Activated CD8-positive, alpha-beta memory T cell treated with anti-CD3 and anti-CD28 coated beads for 1 hour (primary cell): ENCODE measurements at regions not wholly inside any gene's neighbourhood (a gene's known extent, or its start where the extent isn't known, plus 50 kb on each side); places are given as distances from the start of the nearest gene placed in this dataset.
"Not testable (repeated sequence)": the region's sequence is repeated elsewhere in the genome, so short reads cannot be mapped to it uniquely, and the experiment has no call there.

Experiments
- DNase-seq, 2 donors: peaks; one replicate each; pipeline ENCODE4 v3.0.0-alpha.2; 2020; ENCODE audit warnings: low read depth in 1 of 2; ENCODE audit errors: extremely low read depth in 1 of 2

DNA sequence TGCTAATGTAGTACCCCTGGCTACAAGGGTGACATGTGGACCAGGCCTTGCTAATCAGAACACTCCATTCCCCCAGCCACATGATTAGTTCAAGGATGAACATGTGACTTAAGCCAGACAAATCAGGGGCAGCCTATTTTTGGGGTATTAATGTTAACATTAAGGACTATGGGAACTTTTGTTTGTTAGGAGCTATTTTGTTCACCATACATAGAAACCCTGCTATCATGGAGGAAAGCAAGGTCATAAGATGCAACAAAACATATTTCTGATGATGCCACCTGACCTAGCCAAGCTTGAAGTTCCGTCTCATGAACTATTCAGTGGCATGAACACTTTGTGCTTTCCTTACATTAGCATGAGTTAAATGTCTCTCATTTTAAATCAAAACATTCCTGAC is 90.8 kb upstream of the PELI2 start:
- no peak for DNase-seq

DNA sequence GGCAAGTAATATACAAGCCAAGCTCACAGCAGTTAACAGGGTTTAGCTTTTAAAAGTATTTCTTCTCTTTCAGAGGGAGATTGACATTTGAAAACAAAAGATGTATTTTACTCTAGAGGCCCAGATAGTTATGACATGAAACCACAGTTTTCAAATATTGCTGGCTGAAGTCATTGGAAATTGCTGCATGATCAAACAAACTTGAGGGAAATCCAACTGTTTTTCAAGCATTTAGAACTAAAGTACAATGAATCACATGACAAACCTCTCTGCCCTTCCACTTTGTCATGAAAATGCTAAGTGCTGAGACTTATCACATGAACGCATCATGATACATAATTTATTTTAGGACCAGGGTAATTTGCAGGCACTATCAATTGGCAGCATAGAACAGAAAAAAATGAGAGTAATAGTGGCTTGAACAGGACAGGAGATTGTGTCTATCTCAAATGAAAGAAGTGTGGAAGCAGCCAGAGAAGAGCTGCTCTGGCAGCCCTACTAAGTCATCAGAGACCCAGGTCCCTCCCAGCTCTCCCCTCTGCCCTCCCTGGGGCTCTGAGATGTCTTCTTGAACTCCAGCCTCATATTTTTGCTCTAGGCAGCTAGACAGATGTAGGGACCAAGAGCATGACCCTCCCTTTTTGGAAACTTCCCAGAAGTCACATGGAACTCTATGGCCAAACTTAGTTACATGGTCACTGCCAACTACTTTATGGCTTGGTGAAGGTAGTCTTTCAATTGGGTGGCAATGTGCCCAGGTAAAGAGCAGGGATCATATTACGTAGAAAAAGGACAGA is 90.1 kb upstream of the PELI2 start:
- DNase-seq, result no peak

DNA sequence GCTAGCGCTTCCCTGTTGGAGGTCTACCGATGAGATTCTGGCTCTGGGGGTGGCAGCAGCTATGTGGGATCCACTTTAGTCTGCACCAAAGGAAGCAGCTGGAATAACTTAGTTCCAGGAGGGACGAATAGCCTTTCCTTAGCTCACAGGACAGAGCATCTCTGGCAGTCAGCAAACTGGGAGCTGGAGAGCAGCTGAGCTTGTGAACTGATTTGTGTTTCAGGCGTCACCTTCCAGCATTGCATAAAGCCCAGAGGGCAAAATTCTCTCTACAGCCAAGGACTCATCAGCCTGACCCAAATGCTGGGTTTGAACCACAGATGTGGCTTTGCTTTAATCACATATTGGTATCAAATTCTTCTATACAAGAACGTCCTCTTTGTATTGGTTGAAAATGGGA is 81.9 kb upstream of the PELI2 start:
- no peak for DNase-seq

DNA sequence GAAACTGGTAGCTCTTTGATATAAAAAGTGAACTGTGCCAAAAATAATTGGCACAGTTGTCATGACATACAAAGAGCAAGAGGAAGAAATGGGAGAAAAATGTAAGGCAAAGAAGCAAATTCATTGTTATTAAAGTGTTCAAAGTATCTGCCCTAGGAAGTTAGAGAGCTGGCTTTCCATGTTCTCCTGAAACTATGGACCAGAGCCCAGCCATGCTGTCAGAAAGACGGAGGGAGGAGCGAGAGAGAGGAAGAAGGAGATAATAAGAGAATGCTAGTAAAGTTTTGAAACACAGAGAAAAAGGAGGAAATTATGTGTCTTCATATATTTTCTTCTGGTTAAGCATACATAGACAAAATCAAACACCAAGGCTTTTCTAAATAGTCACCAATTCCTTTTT is 78.1 kb upstream of the PELI2 start:
- DNase-seq, result no peak

DNA sequence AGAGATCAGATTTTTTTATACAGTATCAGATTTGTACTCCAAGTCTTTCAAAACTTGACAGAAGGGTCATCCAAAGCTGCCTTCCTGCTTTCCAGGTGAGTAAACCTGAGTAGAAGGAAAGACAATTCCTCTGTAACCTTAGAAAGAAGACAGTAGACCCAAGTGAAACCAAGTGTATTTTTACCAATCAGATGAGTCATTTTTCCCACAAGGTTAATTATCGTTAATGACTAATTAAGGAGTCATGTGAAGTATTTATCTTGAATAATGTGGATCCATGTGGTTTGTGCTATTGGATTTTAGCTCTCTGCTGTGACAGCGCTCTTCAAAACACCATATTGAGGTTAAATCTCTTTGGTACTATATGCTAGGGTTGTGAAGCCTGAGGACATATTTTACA is 74.0 kb upstream of the PELI2 start:
- no peak for DNase-seq

DNA sequence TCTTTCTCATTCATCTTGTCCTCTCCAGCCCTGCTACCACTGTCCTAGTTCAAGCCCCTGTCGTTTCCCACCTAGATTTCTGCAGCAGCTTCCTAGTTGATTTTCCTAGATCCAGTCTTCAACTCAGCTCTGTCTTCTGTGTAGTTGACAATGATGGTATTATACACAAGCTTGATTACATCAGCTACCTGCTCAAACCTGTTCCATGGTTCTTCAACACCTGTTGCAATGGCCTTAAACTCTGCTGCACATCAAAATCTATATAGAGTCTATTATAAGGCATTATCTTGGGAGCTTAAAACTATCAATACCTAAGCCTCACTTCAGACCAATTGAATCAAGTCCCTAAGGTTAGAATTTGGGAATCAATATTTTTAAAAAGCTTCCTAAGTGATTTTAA is 71.7 kb upstream of the PELI2 start:
- DNase-seq, result no peak

DNA sequence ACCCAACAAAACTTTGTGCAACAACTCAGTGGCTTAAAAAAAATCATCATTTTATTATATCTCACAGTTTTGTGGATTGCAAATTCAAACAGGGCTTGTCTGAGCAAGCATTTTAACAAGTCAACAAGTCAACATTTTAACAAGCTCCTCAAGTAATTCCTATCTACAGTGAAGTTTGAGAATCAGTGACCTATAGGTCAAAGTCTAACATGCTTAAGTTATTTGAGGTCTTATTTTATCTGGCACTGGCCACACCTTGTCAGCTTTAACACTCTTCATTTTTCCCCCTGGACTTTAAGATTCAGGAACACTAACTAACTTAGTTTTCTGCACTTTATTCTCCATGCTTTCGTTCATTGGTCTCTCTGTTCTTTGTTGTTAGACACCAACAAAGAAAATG is 71.2 kb upstream of the PELI2 start:
- DNase-seq, result no peak

DNA sequence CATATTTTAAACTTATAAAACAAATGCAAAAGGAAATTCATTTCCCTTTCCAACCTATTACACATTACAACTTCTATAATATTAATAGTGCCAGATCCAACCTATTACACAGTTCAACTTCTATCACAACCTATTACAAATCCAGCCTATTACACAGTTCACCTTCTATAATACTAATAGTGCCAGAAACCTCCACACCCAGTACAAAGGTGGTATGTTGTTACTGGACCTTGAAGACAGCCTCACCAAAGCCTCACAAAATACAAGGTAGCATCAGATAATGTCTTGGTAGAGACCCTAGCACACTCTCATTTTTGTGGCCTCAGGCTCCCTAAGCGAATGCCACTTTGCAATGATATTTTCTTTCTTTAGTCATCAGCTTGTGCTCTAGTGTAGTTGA is 68.7 kb upstream of the PELI2 start:
- DNase-seq, result no peak

DNA sequence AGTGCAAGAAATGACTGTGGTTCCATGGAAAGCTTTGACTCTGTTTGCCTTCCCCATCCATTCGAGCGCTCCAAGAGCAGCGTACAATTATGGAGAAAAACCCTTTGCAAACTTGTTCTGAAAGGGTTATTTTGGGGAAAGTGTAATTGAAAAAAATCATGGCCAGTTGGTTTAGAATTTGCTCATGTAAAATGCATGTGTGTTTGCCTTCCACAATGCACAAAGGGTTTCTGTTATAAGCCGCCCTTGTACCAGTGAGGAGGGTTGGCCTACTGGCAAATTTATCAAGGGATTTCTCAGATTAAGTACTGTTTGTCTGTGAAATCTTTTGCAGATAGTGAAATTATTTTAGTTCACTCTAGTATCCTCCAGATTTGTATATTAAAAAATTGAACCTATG is 62.7 kb upstream of the PELI2 start:
- no peak for DNase-seq

DNA sequence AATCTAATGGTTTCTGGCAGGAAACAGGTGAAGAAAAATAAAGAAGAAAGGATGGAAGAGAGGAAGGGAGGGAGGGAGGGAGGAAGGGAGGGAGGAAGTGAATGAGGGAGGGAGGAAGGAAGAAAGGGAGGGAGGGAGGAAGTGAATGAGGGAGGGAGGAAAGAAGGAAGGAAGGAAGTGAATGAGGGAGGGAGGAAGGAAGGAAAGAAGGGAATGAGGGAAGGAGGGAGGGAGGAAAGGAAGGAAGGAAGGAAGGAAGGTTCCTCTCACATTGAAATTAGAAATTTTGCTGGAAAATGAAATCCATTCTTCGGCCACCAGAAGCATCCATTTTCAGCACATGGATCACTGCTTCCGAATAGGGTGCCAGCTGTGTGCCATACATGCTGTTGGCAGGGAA is 62.2 kb upstream of the PELI2 start:
- DNase-seq, result no peak

DNA sequence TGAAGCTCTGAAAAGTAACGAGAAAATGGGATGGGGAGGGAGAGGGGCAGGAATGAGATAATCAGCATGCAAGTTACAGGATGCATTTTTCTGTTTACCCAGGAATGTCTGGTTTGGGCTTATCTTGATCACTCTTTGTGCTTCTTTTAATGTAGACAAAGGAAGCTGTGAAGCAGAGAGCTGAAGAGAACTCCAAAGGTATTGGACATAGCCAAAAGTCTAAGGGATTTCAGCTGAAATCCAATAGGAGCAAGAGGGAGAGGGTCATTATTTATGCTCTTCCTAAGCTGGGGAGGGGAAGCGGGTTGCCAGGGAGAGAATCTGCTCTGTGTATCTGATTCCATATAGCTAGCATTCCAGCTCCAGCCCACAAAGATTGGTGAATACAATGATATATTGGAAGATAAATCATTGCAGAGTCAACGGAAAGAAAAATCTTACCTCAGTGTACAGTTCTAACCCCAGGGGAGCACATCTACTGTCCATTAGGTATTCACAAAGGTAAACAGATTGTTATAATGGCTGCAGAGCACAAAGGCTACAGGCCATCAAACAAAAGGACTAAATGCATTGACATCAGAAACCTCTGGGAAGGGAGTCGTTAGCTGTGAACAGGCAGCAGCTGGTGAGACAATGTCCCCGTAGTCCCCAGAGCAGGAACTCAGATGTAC is 61.0 kb upstream of the PELI2 start:
- DNase-seq, result no peak

DNA sequence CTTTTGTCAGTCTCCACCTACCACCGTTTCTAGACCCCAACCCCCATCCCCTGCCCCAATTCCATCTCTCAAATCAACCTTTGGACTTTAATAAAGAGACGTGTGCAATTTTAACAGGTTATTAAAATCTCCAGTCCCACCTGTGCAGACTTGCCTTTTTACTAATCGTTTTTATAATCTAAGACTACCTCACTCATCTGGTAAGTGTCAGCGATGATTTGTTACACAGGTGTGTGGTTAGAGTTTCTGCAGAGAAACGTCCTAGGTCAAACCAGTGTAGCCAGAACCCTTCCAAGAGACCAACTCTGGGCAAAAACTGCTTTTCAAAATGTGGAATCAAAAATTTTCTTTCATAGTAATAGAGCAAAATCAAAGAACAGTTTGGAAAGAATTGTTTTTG is 60.4 kb upstream of the PELI2 start:
- DNase-seq, result no peak

DNA sequence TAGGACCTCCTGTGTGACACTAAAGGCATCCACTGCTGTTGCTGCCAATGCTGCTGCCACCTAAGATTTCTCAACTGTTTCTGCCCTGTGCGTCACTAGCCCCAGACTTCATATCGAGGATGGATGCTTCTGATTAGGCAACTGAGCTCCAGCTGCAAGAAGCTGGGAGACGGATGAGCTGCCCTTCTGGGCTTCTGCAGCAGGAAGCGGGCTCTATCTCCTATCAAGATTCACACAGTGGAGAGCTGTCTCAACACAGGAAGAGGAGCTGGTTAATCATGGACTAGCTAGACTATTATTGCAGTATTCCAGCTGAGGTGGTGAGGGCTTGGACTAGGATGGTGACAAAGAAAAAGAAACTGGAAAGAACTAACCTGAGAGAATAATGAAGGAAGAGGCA is 59.2 kb upstream of the PELI2 start:
- no peak for DNase-seq

DNA sequence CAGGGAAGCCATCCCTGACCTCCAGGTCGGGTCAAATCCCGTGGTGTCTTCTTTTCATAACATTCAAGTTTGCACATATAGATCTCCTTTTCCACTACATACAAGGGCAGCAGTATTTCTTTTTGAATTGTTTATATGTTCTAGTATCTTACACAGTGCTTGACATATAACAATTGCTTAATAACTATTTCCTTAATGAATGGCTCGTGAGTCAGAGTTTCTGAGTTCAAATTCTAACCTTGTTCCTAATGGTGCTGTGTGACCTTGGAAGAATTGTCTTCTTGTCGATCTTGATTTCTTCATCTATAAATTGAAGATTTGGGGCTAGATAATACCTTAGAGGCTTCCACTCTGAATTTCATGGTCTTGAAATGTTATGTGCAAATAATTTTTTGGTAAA is 57.2 kb upstream of the PELI2 start:
- DNase-seq, result no peak

DNA sequence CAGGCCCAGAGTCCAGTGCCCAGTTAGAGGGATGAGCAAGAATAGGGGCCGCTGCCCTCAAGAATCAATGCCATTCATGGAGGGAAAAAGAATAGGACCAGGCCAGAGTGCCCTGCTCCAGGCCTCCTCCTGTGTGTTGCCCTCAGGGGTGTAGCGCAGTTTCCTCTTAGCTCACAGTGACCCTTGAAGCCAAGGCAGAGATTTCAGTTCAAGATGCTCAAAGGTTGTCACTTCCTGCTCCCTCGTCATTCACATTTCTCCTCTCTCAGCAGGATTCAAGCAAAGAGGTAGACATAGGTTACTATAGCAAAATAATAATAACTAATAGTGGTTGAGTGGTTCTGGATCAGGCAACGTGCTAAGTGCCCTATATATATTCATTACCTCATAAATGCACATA is 55.1 kb upstream of the PELI2 start:
- DNase-seq, result no peak

DNA sequence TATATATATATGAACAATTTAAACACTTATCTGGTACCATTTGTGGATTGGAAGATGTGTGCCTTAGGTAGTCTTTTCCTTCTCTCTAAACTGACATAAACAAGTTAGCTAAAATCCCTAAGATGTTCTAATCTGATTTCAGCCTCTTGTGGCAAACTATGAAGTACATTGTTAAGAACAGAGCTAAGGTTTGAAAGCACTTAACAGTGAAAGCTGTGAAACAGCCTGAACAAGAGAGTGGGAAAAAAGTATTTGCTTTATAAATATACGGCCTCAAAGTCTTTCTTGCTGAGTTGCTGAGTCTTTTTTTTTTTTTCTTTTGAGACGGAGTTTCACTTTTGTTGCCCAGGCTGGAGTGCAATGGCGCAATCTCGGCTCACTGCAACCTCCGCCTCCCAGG is 53.7 kb upstream of the PELI2 start:
- DNase-seq, result no peak

DNA sequence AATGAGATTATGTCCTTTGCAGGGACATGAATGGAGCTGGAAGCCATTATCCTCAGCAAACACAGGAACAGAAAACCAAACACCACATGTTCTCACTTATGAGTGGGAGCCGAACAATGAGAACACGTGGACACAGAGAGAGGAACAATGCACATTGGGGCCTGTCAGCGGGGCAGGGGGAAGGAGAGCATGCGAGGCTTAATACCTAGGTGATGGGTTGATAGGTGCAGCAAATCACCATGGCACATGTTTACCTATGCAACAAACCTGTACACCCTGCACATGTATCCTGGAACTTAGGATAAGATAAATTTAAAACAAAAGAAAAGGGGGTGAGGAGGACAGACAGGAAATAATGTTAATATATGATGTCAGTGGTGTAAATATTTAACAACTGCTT is 53.0 kb upstream of the PELI2 start:
- not testable (repeated sequence) for DNase-seq

DNA sequence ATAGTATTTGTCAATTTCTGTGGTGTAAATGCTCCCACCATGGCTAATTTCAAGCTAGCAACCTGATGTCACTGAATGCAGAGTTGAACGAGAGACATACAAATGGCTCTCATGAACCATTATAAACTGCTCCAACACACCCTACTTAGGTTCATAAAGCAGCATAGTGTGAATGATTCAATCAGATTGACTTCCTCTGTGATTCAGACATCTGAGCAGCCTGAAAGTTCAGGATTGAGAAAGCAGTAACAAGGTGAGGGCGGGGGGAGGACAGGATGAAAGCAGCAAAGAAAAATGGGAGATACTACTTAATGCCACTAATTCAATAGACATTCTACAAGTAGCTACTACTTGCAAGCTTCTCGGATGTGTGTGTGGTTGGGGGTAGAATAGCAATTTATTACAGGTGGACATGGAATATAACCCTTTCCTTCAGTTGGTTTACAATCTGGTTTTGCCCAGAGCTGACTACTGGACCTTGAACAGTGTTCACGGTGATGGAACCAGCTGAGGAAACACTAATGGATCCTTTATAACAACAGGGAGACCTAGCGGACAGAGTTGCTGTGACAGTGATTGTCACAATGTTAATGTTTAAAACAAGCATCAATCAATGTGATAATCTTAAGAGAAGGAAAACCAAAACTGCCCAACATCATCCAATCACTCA is 52.5 kb upstream of the PELI2 start:
- no peak for DNase-seq
